ENCODE measurements at regions not wholly inside any gene's neighbourhood (a gene's known extent, or its start where the extent isn't known, plus 50 kb on each side); places are given as distances from the start of the nearest gene placed in this dataset.

- Histone ChIP-seq H3K27ac (ENCODE audit: low read length) (no peak overlapping the region), H3K4me3 (ENCODE audit: low read depth in 2 of 2, low read length in 2 of 2) (no peak overlapping the region)
These were observed 507.8 kb upstream of the MPDZ start for GRCh38 chr9:13787234-13787833.

GRCh38 chr9:13786711-13787110 lies 507.2 kb upstream of the MPDZ start:
- Histone ChIP-seq H3K4me3 (ENCODE audit: low read depth in 2 of 2, low read length in 2 of 2) (no peak overlapping the region), H3K27ac (ENCODE audit: low read length) (no peak overlapping the region), H3K36me3 (ENCODE audit: control insufficient read depth, insufficient read depth, low read length) (no peaks in the 10 kb centered on the region), H3K4me1 (ENCODE audit: control insufficient read depth, insufficient read depth, low read length) (no peaks in the 10 kb centered on the region), H3K27me3 (ENCODE audit: control insufficient read depth, insufficient read depth, low read length) (no peaks in the 10 kb centered on the region), H3K9me3 (ENCODE audit: control insufficient read depth, insufficient read depth, low read depth, low read length) (no peaks in the 10 kb centered on the region)
- DNase-seq (ENCODE audit: low read depth, low spot score) = no peak
- ATAC-seq = no peak
- BruUV-seq (replicated peaks) = no TSS peak
- TF ChIP-seq CTCF (IDR thresholded peaks at IDR 0.05) (no peak), POLR2AphosphoS5 (IDR thresholded peaks at IDR 0.05; ENCODE audit: low read depth, low read length) (no peak), TCF7L2 (IDR thresholded peaks at IDR 0.05; ENCODE audit: low read depth, low read length) (no peak), SIN3A (IDR thresholded peaks at IDR 0.05; ENCODE audit: borderline replicate concordance, insufficient read depth, low read depth, low read length) (no peak), REST (IDR thresholded peaks at IDR 0.05; ENCODE audit: insufficient read depth in 1 of 2, low read depth in 2 of 2, low read length in 1 of 2) (no peak)
- ChIA-PET POLR2A (no interaction called here), CTCF (no interaction called here)
- in situ Hi-C loops (cut with HindIII; ENCODE audit: low pct_unique_long_range_greater_than_20kb, low sequenced_read_pairs) = no loop called here
- intact Hi-C loops (cut with micrococcal nuclease; ENCODE audit: unreplicated experiment) = no loop called here

More at GRCh38 chr9:13787234-13787833, 507.8 kb upstream of the MPDZ start:
- CTCF ChIA-PET = no interaction called here
- Histone ChIP-seq H3K36me3 (ENCODE audit: control insufficient read depth, insufficient read depth, low read length) (no peaks in the 10 kb centered on the region), H3K4me1 (ENCODE audit: control insufficient read depth, insufficient read depth, low read length) (no peaks in the 10 kb centered on the region), H3K27me3 (ENCODE audit: control insufficient read depth, insufficient read depth, low read length) (no peaks in the 10 kb centered on the region), H3K9me3 (ENCODE audit: control insufficient read depth, insufficient read depth, low read depth, low read length) (no peaks in the 10 kb centered on the region)
- POLR2A ChIA-PET = no interaction called here
- no peak for ATAC-seq
- no TSS peak for BruUV-seq (replicated peaks)
- TF ChIP-seq SIN3A (IDR thresholded peaks at IDR 0.05; ENCODE audit: borderline replicate concordance, insufficient read depth, low read depth, low read length) (no peak), POLR2AphosphoS5 (IDR thresholded peaks at IDR 0.05; ENCODE audit: low read depth, low read length) (no peak), REST (IDR thresholded peaks at IDR 0.05; ENCODE audit: insufficient read depth in 1 of 2, low read depth in 2 of 2, low read length in 1 of 2) (no peak), TCF7L2 (IDR thresholded peaks at IDR 0.05; ENCODE audit: low read depth, low read length) (no peak), CTCF (IDR thresholded peaks at IDR 0.05) (no peak)
- no peak for DNase-seq (ENCODE audit: low read depth, low spot score)
- in situ Hi-C loops (cut with HindIII; ENCODE audit: low pct_unique_long_range_greater_than_20kb, low sequenced_read_pairs) = no loop called here
- intact Hi-C loops (cut with micrococcal nuclease; ENCODE audit: unreplicated experiment) = no loop called here
